ENCODE measurements at regions not wholly inside any gene's neighbourhood (a gene's known extent, or its start where the extent isn't known, plus 50 kb on each side); places are given as distances from the start of the nearest gene placed in this dataset.
"Not testable (repeated sequence)": the region's sequence is repeated elsewhere in the genome, so short reads cannot be mapped to it uniquely, and the experiment has no call there.

DNA sequence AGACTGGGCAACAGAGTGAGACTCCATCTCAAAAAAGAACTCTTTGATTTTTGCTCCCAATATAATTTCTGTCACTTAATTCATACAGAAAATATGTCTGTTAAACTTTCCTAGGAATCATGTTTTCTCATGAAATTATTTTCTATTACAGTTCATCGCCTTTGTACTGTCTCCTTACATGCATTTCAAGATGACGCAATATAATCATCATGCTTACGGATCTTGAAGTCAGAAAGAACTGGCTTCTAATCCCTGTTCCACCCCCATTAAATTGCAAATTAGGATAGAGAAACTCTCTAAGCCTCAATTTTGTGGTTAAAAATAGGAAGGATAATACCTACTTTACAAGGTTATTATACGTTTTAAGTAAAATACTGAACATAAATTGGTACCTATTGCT lies 467.6 kb upstream of the SMIM21 start:
- DNase-seq = no peak

GRCh38 chr18:75884728-75885127 lies 457.2 kb upstream of the SMIM21 start:
- no peak for DNase-seq

- DNase-seq = no peak
These were observed 453.5 kb upstream of the SMIM21 start for GRCh38 chr18:75880925-75881504.

DNA sequence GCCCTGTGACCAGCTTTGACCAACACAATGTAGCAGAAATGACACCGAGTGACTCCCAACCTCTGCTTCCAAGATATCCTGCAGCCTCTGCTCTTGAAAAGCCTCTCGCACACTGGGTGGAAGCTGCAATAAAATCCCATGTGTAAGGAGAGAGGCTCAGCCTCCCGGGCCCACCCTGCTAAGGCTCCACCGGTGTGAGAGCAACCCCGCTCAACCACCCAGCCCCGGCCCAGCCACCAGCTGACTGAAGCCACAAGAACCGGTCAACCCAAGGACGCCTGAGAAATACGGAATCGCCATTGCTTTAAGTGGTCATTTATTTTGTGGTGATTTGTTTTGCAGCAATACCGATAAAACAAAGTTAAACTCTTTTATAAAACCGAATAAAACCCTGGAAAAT lies 452.8 kb upstream of the SMIM21 start:
- DNase-seq = no peak

- no peak for DNase-seq
These were observed 451.7 kb upstream of the SMIM21 start for GRCh38 chr18:75879196-75879595.

GRCh38 chr18:75875559-75875958 lies 448.1 kb upstream of the SMIM21 start:
- DNase-seq = no peak

DNA sequence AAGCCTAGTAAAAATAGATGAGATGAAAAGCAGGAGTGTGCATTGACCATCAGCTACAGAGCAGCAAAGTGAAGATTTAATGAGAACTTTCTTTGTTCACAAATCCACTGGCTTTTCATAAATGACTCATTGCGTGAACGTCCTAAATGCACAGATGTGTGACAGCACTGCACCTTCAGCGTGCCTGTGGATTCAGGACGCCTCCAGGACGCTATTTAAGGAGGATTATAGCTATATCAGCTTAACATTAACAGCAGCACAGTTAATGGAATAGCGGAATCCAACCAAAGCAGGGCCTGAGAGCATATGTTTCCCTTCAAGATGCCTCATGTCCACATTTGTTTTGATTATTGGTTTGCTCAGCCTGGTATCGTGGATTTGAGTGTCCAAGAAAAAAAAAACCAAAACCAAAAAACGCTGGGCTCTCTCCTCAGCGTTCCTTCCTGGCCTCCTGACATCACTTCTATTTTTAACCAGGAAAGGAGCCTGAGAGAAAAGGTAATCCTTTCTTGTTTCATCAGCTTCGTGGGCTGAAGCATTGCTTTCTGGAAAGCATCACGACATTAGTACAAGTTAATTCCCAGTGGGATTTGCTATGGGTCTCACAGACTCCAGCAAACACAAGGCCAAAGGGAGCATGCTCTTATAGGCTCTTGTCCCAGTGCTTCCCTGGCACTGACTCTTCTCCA lies 447.0 kb upstream of the SMIM21 start:
- DNase-seq = no peak

DNA sequence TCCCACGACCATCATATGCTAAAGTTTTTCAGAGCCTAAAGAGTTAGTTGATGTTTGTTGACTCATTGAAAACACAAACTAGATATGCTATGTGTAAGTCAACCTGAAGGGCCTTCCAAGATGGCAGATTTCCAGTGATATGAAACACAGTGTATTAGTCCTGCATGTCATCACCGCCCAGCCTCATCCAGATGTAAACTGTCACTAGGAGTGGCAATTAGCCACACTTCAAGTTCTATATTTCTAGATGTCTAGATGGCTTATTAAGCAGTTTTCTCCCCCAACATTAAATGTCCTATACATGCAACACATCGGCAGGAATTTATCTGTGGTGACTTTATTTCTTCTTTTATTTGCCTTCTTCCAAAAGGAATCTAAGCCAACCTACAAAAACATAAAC lies 444.1 kb upstream of the SMIM21 start:
- DNase-seq = no peak

DNA sequence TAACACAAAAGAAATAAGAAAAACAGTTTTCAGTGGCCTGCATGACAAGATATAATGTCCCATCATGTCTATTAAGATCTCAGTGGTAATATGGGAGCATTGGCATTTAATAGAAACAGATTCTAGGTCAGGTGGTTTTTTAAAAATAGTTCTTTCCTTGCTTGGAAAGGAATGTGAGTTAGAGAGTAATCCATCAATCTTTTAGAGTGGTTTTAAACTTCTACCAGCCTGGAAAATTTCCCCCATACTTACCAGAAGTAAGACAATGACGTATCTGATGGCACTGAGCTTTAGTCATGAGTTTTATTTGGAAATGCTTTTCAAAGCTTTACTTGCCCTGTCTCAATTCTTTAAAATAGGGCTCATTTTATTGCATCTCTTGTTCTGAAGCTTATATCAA lies 441.7 kb upstream of the SMIM21 start:
- no peak for DNase-seq

- no peak for DNase-seq
These were observed 440.5 kb upstream of the SMIM21 start for GRCh38 chr18:75868031-75868430.

- DNase-seq = no peak
These were observed 438.1 kb upstream of the SMIM21 start for GRCh38 chr18:75865639-75866038.

- DNase-seq = no peak
These were observed 437.3 kb upstream of the SMIM21 start for GRCh38 chr18:75864816-75865215.

DNA sequence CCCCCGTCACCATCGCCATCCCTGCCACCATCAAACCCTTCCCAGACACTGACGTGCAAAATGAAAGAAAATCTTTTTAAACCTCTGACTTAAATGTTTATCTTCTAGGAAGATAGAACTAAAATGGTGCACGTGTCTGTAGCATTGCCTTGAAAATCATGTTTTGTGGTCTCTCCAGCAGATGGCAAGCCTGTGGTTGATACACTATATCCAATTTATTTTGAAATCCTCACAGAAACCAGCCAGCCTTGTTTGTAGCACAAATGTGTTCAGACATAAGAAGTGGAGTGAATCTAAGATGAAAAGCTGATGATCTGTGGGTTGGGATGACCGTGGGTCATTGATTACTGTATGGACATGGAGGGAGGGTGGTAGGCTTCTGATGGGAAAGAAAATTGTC lies 436.2 kb upstream of the SMIM21 start:
- no peak for DNase-seq

DNA sequence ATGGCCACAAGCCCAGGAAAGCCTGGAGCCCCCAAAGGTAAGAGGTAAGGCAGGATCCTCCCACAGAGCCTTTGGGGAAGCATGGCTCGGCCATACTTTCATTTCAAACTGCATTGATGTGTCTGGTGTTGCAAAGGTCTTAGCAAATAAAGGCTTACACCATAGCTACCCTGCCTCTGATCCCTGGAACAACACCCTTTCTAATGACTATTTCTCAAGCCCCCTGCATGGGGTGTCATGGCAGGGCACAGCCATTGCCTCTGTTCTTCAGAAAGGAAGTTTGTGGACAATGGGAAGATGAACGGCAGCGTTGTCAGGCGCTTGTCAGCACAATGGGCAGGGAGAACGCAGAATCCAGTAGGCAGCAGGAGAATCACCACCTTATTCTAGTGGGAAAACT lies 435.0 kb upstream of the SMIM21 start:
- DNase-seq = no peak

- DNase-seq = no peak
These were observed 432.7 kb upstream of the SMIM21 start for GRCh38 chr18:75860166-75860565.

DNA sequence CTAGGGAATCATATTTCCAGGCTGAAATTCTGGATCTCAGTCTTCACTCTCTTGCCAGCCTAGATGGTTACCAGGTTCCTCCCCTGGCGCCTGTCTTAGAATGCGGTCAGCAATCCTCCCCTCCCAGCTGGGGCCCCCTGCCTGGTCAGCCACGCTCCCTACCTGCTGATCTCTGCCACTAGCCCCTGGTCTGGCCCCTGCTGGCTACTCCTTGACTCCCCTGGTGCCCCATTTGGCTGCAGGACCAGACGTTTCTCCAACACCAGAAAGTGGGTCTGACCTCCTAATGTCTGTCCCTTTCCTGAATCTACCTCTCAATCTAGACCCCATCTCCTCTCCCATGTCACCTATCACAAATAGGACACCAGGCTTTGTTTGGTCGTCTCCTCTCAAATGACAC lies 432.0 kb upstream of the SMIM21 start:
- no peak for DNase-seq

DNA sequence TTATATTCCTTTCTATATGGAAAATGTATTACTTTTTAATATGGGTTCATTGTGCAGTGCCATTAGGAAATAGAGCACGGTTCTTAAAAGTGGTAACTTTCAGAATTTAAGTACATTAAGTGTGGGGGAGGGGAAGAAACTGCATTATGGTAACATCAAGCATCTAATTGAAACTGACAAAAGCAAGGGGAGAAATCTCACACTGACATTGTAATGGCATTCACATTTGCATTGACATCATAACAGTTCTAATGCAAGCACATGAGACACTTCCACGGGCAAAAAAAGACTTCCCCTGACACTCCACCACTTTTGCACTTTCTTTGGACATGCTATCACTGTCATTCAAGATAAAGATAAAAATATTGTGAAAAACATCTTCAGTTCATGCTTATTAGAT lies 431.3 kb upstream of the SMIM21 start:
- DNase-seq = no peak

DNA sequence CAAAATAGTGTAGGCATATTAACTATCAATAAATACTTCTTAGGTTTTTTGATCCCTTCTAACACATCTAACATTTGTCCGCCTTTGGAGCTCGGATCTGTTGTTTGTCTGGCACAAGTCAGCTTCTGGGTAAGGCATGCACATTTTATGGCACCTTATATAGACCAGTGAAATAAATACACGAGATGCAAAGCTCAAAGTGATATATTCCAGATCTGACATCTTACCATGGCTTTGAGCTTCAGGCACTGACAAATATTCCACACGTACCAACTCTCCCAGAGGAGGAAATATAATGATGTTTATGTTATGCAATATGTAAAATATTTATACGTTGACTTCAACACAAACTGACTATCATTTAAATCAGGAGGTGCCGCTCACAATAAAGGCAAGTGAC lies 430.1 kb upstream of the SMIM21 start:
- no peak for DNase-seq

DNA sequence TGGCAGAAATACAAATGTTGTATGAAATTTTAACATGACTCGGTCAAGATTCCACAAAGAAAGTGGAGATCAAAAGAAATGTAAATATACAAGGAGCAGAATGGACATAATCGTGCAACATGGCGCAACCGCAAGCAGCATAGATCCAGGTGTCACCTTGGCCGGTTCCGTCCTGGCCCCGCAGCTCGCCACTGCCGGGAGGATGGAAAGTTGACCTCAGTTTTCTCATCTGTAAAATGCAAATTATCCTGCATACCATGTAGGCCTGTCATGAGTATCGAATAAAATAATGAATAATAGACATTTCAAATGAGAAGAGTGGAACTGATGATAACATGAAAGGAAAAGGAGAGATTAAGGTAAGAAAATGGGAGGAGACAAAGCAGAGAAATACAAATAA lies 427.3 kb upstream of the SMIM21 start:
- no peak for DNase-seq

GRCh38 chr18:75854174-75854573 lies 426.7 kb upstream of the SMIM21 start:
- DNase-seq = no peak

DNA sequence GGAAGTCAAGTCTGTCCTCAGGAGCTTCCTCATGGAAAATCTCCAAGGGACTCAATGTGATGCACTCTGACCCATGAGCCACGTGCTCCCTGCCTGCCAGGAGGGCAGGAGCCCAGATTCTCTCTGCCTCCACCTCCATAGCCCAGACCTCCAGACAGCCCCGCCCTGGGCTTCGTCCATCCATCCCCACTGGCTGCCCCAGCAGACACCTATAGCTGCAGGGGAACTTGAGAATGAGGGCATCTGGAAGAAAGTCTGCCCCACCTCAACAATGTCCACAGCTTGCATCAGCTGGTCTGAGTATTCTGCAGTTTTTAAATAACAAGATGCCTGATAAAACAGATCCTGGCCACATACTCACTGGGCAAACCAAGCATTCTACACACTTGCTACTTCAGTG lies 418.8 kb upstream of the SMIM21 start:
- DNase-seq = no peak

GRCh38 chr18:75845413-75845812 lies 417.9 kb upstream of the SMIM21 start:
- DNase-seq = no peak

DNA sequence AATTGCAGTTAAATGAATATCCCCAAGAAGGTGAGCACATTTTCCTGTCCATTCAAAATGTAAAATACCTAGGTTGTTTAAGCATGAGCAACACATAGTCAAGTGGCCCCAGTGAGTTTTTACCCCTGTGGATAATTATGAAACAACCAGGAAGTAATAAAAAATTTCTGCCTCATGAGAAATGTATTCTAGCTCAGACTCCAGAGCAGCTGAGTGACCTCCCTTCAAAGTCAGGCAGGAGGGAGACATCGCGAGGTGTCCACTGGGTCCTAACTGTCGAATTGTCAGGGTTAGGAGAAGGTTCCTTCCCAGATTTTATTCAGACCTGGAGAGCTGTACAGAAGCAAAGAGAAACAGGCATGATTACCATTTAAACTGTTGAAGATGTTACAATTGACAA lies 416.6 kb upstream of the SMIM21 start:
- DNase-seq = no peak

DNA sequence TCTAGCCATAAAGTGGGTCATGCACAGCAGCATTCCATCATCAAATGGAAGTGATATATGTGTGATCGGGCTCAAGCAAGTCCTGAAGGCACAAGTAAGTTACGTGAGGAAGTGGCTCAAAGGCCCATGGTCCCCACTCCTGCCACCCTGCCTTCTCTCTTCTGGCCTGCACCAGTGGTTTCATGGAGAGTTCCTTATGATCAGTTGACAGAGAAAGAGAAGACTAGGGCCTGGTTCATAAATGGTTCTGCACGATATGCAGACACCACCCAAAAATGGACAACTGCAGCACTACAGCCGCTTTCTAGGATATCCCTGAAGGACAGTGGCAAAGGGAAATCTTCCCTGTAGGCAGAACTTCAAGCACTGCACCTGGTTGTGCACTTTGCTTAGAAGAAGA lies 412.6 kb upstream of the SMIM21 start:
- DNase-seq = no peak

DNA sequence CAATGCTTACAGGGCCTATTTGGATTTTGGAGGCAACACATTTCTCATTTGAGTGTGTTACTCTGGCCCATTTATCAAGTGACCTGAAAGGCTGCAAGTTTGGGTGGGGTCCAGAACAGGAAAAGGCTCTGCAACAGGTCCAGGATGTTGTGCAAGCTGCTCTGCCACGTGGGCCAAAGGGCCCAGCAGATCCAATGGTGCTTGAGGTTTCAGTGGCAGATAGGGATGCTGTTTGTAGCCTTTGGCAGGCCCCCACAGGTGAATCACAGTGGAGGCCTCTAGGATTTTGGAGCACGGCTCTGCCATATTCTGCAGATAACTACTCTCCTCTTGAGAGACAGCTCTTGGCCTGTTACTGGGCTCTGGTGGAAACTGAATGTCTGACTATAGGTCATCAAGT lies 412.2 kb upstream of the SMIM21 start:
- not testable (repeated sequence) for DNase-seq
